H9 (cell line): ENCODE measurements at regions not wholly inside any gene's neighbourhood (a gene's known extent, or its start where the extent isn't known, plus 50 kb on each side); places are given as distances from the start of the nearest gene placed in this dataset.

Experiments used
- DNase-seq: peaks from one replicate; pipeline ENCODE4 v3.0.0-alpha.2; 2017
- H2AFZ ChIP-seq: one replicate; pipeline ENCODE4 v1.6.1; 2013; ENCODE audit warnings: mild to moderate bottlenecking, low read length, control low read depth, moderate library complexity
- H2AK5ac ChIP-seq: 2 replicates; pipeline ENCODE4 v1.6.1; 2013; ENCODE audit warnings: low read length, control low read depth, mixed read lengths; ENCODE audit not compliant: insufficient read length
- H2BK120ac ChIP-seq: one replicate; pipeline ENCODE4 v1.6.1; 2013; ENCODE audit warnings: low read depth, mild to moderate bottlenecking, low read length, control low read depth, inconsistent platforms; ENCODE audit not compliant: poor library complexity, severe bottlenecking
- H2BK12ac ChIP-seq: 2 replicates; pipeline ENCODE4 v1.6.1; 2013; ENCODE audit warnings: low read length, control low read depth, mixed read lengths, low read depth; ENCODE audit not compliant: insufficient read length
- H2BK15ac ChIP-seq: 2 replicates; pipeline ENCODE4 v1.6.1; 2013; ENCODE audit warnings: low read depth, low read length, control low read depth
- H2BK20ac ChIP-seq: one replicate; pipeline ENCODE4 v1.6.1; 2013; ENCODE audit warnings: low read depth, mild to moderate bottlenecking, low read length, control low read depth, inconsistent platforms; ENCODE audit not compliant: poor library complexity, severe bottlenecking
- H2BK5ac ChIP-seq: 2 replicates; pipeline ENCODE4 v1.6.1; 2013; ENCODE audit warnings: low read length, control low read depth, mixed read lengths; ENCODE audit not compliant: insufficient read length
- H3K14ac ChIP-seq: 2 replicates; pipeline ENCODE4 v1.6.1; 2013; ENCODE audit warnings: low read length, control low read depth; ENCODE audit not compliant: insufficient read depth
- H3K18ac ChIP-seq: 2 replicates; pipeline ENCODE4 v1.6.1; 2013; ENCODE audit warnings: low read depth, mild to moderate bottlenecking, mixed read lengths, low read length, control low read depth; ENCODE audit not compliant: insufficient read length
- H3K23ac ChIP-seq: 2 replicates; pipeline ENCODE4 v1.6.1; 2013; ENCODE audit warnings: low read length, control low read depth, mixed read lengths, low read depth; ENCODE audit not compliant: insufficient read length
- H3K23me2 ChIP-seq: 2 replicates; pipeline ENCODE4 v1.6.1; 2013; ENCODE audit warnings: low read depth, mild to moderate bottlenecking, mixed read lengths, low read length, control low read depth; ENCODE audit not compliant: insufficient read length, poor library complexity, severe bottlenecking
- H3K27ac ChIP-seq: 2 replicates; pipeline ENCODE4 v1.5.1; 2013; ENCODE audit warnings: low read length, control low read depth, mixed read lengths, low read depth; ENCODE audit not compliant: insufficient read length
- H3K27me3 ChIP-seq: 2 replicates; pipeline ENCODE4 v1.6.1; 2013; ENCODE audit warnings: low read length, control low read depth, inconsistent platforms; ENCODE audit not compliant: insufficient read depth
- H3K4ac ChIP-seq: 2 replicates; pipeline ENCODE4 v1.6.1; 2013; ENCODE audit warnings: low read depth, mild to moderate bottlenecking, control low read depth, inconsistent platforms, low read length, moderate library complexity
- H3K4me1 ChIP-seq: 2 replicates; pipeline ENCODE4 v1.6.1; 2013; ENCODE audit warnings: low read length, control low read depth, inconsistent platforms; ENCODE audit not compliant: insufficient read depth
- H3K4me2 ChIP-seq: 2 replicates; pipeline ENCODE4 v1.6.1; 2013; ENCODE audit warnings: low read length, control low read depth, mixed read lengths; ENCODE audit not compliant: insufficient read length, insufficient read depth
- H3K56ac ChIP-seq: 2 replicates; pipeline ENCODE4 v1.6.1; 2013; ENCODE audit warnings: low read depth, mild to moderate bottlenecking, mixed read lengths, low read length, control low read depth; ENCODE audit not compliant: insufficient read length
- H3K79me1 ChIP-seq: 2 replicates; pipeline ENCODE4 v1.6.1; 2013; ENCODE audit warnings: low read depth, mild to moderate bottlenecking, moderate library complexity, low read length, control low read depth, inconsistent platforms; ENCODE audit not compliant: insufficient read depth, poor library complexity, severe bottlenecking
- H3K79me2 ChIP-seq: 2 replicates; pipeline ENCODE4 v1.6.1; 2013; ENCODE audit warnings: low read length, control low read depth, inconsistent platforms; ENCODE audit not compliant: insufficient read depth
- H3K9ac ChIP-seq: 2 replicates; pipeline ENCODE4 v1.6.1; 2013; ENCODE audit warnings: low read length, control low read depth, mixed read lengths; ENCODE audit not compliant: insufficient read length; ENCODE audit errors: extremely low read depth
- H3K9me3 ChIP-seq: one replicate; pipeline ENCODE4 v1.6.1; 2013; ENCODE audit warnings: low read depth, low read length, inconsistent platforms; ENCODE audit not compliant: control insufficient read depth
- H3T11ph ChIP-seq: one replicate; pipeline ENCODE4 v1.6.1; 2013; ENCODE audit warnings: mild to moderate bottlenecking, low read length, control low read depth, inconsistent platforms
- H4K20me1 ChIP-seq: one replicate; pipeline ENCODE4 v1.6.1; 2013; ENCODE audit not compliant: control insufficient read depth, insufficient read length, insufficient read depth
- H4K5ac ChIP-seq: 2 replicates; pipeline ENCODE4 v1.6.1; 2013; ENCODE audit warnings: low read depth, mild to moderate bottlenecking, mixed read lengths, low read length, control low read depth; ENCODE audit not compliant: insufficient read length
- H4K8ac ChIP-seq: replicated peaks from 2 replicates; pipeline ENCODE4 v1.6.1; 2013; ENCODE audit warnings: low read length, control low read depth, mixed read lengths, low read depth; ENCODE audit not compliant: insufficient read length
- H4K91ac ChIP-seq: 2 replicates; pipeline ENCODE4 v1.6.1; 2013; ENCODE audit warnings: low read depth, mild to moderate bottlenecking, moderate library complexity, mixed read lengths, low read length, control low read depth; ENCODE audit not compliant: insufficient read length
- H3K27ac Mint-ChIP-seq, 3 experiments: 2 replicates in 2 of 3; 3 replicates in 1 of 3; pipeline ENCODE4 v1.8.0; 2020 to 2021; ENCODE audit warnings: mixed read lengths in 3 of 3, mild to moderate bottlenecking in 1 of 3, moderate library complexity in 1 of 3
- H3K27me3 Mint-ChIP-seq: 2 replicates; pipeline ENCODE4 v1.8.0; 2021; ENCODE audit warnings: low read depth, mild to moderate bottlenecking, moderate library complexity, mixed read lengths
- H3K36me3 Mint-ChIP-seq, 3 experiments: 2 replicates in 2 of 3; 3 replicates in 1 of 3; pipeline ENCODE4 v1.8.0; 2020 to 2021; ENCODE audit warnings: low read depth in 3 of 3, mixed read lengths in 3 of 3; ENCODE audit not compliant: insufficient read depth in 1 of 3
- H3K4me1 Mint-ChIP-seq, 2 experiments: 2 replicates each; pipeline ENCODE4 v1.8.0; 2020; ENCODE audit warnings: mixed read lengths in 2 of 2
- H3K4me3 Mint-ChIP-seq, 2 experiments: 2 replicates in 1 of 2; 3 replicates in 1 of 2; pipeline ENCODE4 v1.8.0; 2020 to 2021; ENCODE audit warnings: mild to moderate bottlenecking in 2 of 2, mixed read lengths in 2 of 2, moderate library complexity in 1 of 2
- H3K9me3 Mint-ChIP-seq, 2 experiments: 2 replicates in 1 of 2; 3 replicates in 1 of 2; pipeline ENCODE4 v1.8.0; 2020; ENCODE audit warnings: mild to moderate bottlenecking in 2 of 2, mixed read lengths in 2 of 2, moderate library complexity in 1 of 2
- WGBS: extraction: QIAGEN DNeasy Blood & Tissue Kit; methylation state at CpG from one replicate; pipeline ENCODE4 v1.1.7; 2013; ENCODE audit warnings: missing lambda C conversion rate, low lambda C conversion rate, mixed read lengths; ENCODE audit not compliant: insufficient read length; ENCODE audit errors: extremely low coverage; 5-methylcytosine and 5-hydroxymethylcytosine counted together
- TF ChIP-seq, protein P1 (sequence below): fragments of 200-600 bp; sonication (generic); conservative IDR thresholded peaks from 3 replicates; pipeline ENCODE4 v1.8.0; 2021; ENCODE audit warnings: antibody characterized with exemption, mild to moderate bottlenecking

DNA sequence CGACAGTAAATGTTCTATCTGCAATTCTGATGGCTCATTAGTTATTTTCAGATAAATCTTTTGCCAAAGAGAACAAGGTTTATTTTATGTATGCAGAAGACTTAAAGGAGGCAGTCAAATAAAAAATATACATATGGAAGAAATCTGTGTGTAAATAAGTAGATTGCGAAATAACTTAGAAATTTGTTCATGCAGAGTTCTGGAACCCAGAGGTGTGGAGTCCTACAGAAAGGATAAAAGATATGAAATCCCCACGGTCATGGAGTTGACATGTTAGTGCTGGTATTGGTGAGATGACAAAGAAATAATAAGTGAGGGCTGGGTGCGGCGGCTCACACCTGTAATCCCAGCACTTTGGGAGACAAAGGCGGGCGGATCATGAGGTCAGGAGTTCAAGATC lies 111.2 kb upstream of the CFAP20DC start:
- Histone ChIP-seq H2BK12ac (no peak overlapping the region), H4K20me1 (no peaks in the 10 kb centered on the region), H2BK120ac (no peak overlapping the region), H3K23ac (no peak overlapping the region), H2BK15ac (no peak overlapping the region), H2BK5ac (no peak overlapping the region), H3K9me3 (no peaks in the 10 kb centered on the region), H2AK5ac (no peak overlapping the region), H4K8ac (no peak overlapping the region), H3K23me2 (no peaks in the 10 kb centered on the region), H3K14ac (no peak overlapping the region), H3K18ac (no peak overlapping the region), H3K56ac (no peak overlapping the region), H3K4ac (no peak overlapping the region), H3K4me1 (no peaks in the 10 kb centered on the region), H3K79me1 (no peaks in the 10 kb centered on the region), H3K27me3 (no peaks in the 10 kb centered on the region), H4K5ac (no peak overlapping the region), H2AFZ (no peak overlapping the region), H3K79me2 (no peaks in the 10 kb centered on the region), H3K9ac (no peak overlapping the region), H3K27ac (no peak overlapping the region), H2BK20ac (no peak overlapping the region), H3T11ph (no peak overlapping the region), H4K91ac (no peak overlapping the region), H3K4me2 (no peak overlapping the region)
- TF ChIP-seq, protein P1, sequence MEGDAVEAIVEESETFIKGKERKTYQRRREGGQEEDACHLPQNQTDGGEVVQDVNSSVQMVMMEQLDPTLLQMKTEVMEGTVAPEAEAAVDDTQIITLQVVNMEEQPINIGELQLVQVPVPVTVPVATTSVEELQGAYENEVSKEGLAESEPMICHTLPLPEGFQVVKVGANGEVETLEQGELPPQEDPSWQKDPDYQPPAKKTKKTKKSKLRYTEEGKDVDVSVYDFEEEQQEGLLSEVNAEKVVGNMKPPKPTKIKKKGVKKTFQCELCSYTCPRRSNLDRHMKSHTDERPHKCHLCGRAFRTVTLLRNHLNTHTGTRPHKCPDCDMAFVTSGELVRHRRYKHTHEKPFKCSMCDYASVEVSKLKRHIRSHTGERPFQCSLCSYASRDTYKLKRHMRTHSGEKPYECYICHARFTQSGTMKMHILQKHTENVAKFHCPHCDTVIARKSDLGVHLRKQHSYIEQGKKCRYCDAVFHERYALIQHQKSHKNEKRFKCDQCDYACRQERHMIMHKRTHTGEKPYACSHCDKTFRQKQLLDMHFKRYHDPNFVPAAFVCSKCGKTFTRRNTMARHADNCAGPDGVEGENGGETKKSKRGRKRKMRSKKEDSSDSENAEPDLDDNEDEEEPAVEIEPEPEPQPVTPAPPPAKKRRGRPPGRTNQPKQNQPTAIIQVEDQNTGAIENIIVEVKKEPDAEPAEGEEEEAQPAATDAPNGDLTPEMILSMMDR = no peak
- H3K27me3 Mint-ChIP-seq = no peaks in the 10 kb centered on the region; the same call in 1 of the 2 replicates
- no peak overlapping the region for H3K27ac Mint-ChIP-seq
- no peaks in the 10 kb centered on the region for H3K9me3 Mint-ChIP-seq
- no CpG with 5 or more reads among the region's 7 CpGs for WGBS
- H3K36me3 Mint-ChIP-seq = no peaks in the 10 kb centered on the region
- no peak overlapping the region for H3K4me3 Mint-ChIP-seq
- no peak for DNase-seq
- H3K4me1 Mint-ChIP-seq = peaks cover 4% of the 10 kb centered on the region in 2 experiments; a peak in 3 of 4 replicates
